Keratinocyte (primary cell): ENCODE measurements at regions not wholly inside any gene's neighbourhood (a gene's known extent, or its start where the extent isn't known, plus 50 kb on each side); places are given as distances from the start of the nearest gene placed in this dataset.

Source experiments
- DNase-seq: peaks from one replicate; pipeline ENCODE4 v3.0.0-alpha.2; 2011; ENCODE audit warnings: low read depth, missing footprints, low spot score
- FAIRE-seq: peaks from 2 replicates; lab custom pipeline; 2011; peaks lifted over from hg19 to GRCh38; lab: Jason Lieb, UNC
- H2AFZ ChIP-seq: 2 replicates; pipeline ENCODE4 v1.6.0; 2012; ENCODE audit warnings: low read length, control low read depth, inconsistent platforms; ENCODE audit not compliant: control insufficient read depth
- H3K27ac ChIP-seq: 2 replicates; pipeline ENCODE4 v1.5.1; 2011; ENCODE audit warnings: low read length; ENCODE audit not compliant: control insufficient read depth, insufficient read depth
- H3K27me3 ChIP-seq: 3 replicates; pipeline ENCODE4 v1.6.0; 2011; ENCODE audit warnings: low read length; ENCODE audit not compliant: control insufficient read depth, insufficient read depth; ENCODE audit errors: extremely low read depth
- H3K36me3 ChIP-seq, 2 experiments: 2 replicates in 1 of 2; 3 replicates in 1 of 2; pipeline ENCODE4 v1.5.1; 2011; ENCODE audit warnings: low read length in 2 of 2, mild to moderate bottlenecking in 1 of 2; ENCODE audit not compliant: control insufficient read depth in 2 of 2, insufficient read depth in 2 of 2; ENCODE audit errors: extremely low read depth in 1 of 2
- H3K4me1 ChIP-seq: 3 replicates; pipeline ENCODE4 v1.5.1; 2011; ENCODE audit warnings: low read length; ENCODE audit not compliant: control insufficient read depth, insufficient read depth; ENCODE audit errors: extremely low read depth
- H3K4me2 ChIP-seq: 3 replicates; pipeline ENCODE4 v1.6.0; 2011; ENCODE audit warnings: low read depth, low read length; ENCODE audit not compliant: control insufficient read depth, insufficient read depth; ENCODE audit errors: extremely low read depth
- H3K4me3 ChIP-seq, 3 experiments: fragments of 200-600 bp in 1 of 3; sonication (generic) in 1 of 3; 2 replicates in 2 of 3; 3 replicates in 1 of 3; pipeline ENCODE4 v1.5.1; 2011 to 2016; ENCODE audit warnings: low read length in 3 of 3, mild to moderate bottlenecking in 3 of 3, control low read depth in 2 of 3, inconsistent platforms in 1 of 3, low read depth in 1 of 3, mixed read lengths in 1 of 3, mixed run types in 1 of 3, moderate library complexity in 1 of 3; ENCODE audit not compliant: control insufficient read depth in 2 of 3, insufficient read depth in 2 of 3; ENCODE audit errors: extremely low read depth in 1 of 3
- H3K79me2 ChIP-seq: 2 replicates; pipeline ENCODE4 v1.6.0; 2012; ENCODE audit warnings: low read length; ENCODE audit not compliant: control insufficient read depth, insufficient read depth
- H3K9ac ChIP-seq: 3 replicates; pipeline ENCODE4 v1.6.0; 2011; ENCODE audit warnings: low read length; ENCODE audit not compliant: control insufficient read depth, insufficient read depth; ENCODE audit errors: extremely low read depth
- H3K9me1 ChIP-seq: 3 replicates; pipeline ENCODE4 v1.6.0; 2011; ENCODE audit warnings: low read length; ENCODE audit not compliant: control insufficient read depth, insufficient read depth; ENCODE audit errors: extremely low read depth
- H3K9me3 ChIP-seq: 2 replicates; pipeline ENCODE4 v1.5.1; 2012; ENCODE audit warnings: low read depth, low read length; ENCODE audit not compliant: control insufficient read depth
- H4K20me1 ChIP-seq: 3 replicates; pipeline ENCODE4 v1.6.0; 2011; ENCODE audit warnings: low read length; ENCODE audit not compliant: control insufficient read depth, insufficient read depth; ENCODE audit errors: extremely low read depth
- EZH2 ChIP-seq: IDR thresholded peaks from one replicate; pipeline ENCODE4 v1.6.1; 2012; ENCODE audit warnings: inconsistent platforms, mild to moderate bottlenecking, low read length, moderate library complexity
- dilution Hi-C: fragments of 300-500 bp; cut with MboI; formaldehyde crosslinking; loops from one replicate; pipeline ENCODE4 v1.7.0; 2020; ENCODE audit warnings: low sequenced_read_pairs; ENCODE audit not compliant: extremely low pct_ligation_motif_present
- TF ChIP-seq, protein P1 (sequence below), 3 experiments: IDR thresholded peaks in 1 of 3; conservative IDR thresholded peaks in 1 of 3; optimal IDR thresholded peaks in 1 of 3; 2 replicates in 2 of 3; 3 replicates in 1 of 3; pipeline versions ENCODE3 to v1.5.1; 2011; ENCODE audit warnings: low read length in 3 of 3, mild to moderate bottlenecking in 3 of 3, moderate library complexity in 2 of 3, control low read depth in 1 of 3, inconsistent platforms in 1 of 3; ENCODE audit not compliant: insufficient read depth in 2 of 3; ENCODE audit errors: extremely low read depth in 1 of 3

DNA sequence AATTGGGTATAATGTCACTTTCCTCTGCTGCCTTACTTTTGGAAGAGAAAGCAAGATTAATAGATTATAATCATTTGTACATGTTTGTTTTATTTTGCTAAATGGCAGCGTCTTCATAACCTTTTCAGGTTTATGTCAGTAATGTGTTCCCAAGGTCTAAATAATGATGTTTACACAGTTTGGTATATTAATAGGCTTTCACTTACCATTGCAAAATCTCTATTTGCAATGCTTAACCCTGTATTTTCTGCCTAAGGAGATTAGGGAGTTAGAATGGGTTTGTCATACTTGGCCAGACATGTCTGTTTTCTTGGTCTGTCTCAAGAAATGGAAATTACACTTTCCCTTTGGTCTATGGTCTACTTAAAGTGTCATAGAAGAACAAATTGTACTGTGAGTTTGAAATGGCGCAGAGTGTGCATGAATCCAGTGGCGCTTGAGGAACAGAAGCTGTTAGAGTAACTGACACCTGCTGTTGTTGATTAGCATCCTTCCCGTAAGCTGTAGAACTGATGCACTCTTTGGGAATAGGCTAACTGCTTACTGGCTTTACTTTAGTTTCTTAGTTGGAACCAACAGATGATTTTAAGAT, 261.1 kb downstream of the SAMD5 start:
- Histone ChIP-seq H3K9me1 (no peaks in the 10 kb centered on the region), H2AFZ (no peak overlapping the region), H3K4me1 (no peaks in the 10 kb centered on the region), H4K20me1 (no peaks in the 10 kb centered on the region), H3K9ac (no peak overlapping the region), H3K27me3 (no peaks in the 10 kb centered on the region), H3K9me3 (no peaks in the 10 kb centered on the region), H3K36me3 (no peaks in the 10 kb centered on the region), H3K79me2 (no peaks in the 10 kb centered on the region), H3K27ac (no peak overlapping the region), H3K4me3 (no peak overlapping the region), H3K4me2 (no peak overlapping the region)
- dilution Hi-C loops = no loop called here
- DNase-seq = no peak
- TF ChIP-seq, protein P1, sequence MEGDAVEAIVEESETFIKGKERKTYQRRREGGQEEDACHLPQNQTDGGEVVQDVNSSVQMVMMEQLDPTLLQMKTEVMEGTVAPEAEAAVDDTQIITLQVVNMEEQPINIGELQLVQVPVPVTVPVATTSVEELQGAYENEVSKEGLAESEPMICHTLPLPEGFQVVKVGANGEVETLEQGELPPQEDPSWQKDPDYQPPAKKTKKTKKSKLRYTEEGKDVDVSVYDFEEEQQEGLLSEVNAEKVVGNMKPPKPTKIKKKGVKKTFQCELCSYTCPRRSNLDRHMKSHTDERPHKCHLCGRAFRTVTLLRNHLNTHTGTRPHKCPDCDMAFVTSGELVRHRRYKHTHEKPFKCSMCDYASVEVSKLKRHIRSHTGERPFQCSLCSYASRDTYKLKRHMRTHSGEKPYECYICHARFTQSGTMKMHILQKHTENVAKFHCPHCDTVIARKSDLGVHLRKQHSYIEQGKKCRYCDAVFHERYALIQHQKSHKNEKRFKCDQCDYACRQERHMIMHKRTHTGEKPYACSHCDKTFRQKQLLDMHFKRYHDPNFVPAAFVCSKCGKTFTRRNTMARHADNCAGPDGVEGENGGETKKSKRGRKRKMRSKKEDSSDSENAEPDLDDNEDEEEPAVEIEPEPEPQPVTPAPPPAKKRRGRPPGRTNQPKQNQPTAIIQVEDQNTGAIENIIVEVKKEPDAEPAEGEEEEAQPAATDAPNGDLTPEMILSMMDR (optimal IDR thresholded peaks at IDR 0.05 in 1 of 3, IDR thresholded peaks at IDR 0.05 in 1 of 3, conservative IDR thresholded peaks at IDR 0.05 in 1 of 3; ENCODE audit: extremely low read depth in 1 of 3, insufficient read depth in 2 of 3, low read length in 3 of 3) = no peak
- no peak for TF ChIP-seq EZH2
- FAIRE-seq = no peak

DNA sequence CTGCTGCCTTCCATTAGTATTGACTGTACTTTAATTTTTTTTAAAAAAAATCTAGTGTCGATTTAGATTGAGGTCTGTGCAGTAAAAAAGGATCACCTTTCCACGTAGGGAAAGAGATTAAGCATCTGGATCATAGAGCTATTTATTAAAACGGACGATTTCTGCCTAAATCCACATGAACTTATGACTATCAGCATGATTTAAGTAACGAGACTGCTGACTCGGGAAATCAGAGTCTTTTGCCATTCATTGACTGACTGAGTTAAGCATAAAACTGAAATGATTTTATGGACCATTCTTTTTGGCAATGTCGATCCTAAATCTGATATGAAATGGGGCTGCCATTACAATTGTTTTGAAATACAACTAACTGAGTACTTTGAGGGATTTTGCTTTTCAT, 261.7 kb downstream of the SAMD5 start:
- Histone ChIP-seq H3K79me2 (no peaks in the 10 kb centered on the region), H3K27ac (no peak overlapping the region), H4K20me1 (no peaks in the 10 kb centered on the region), H3K9ac (no peak overlapping the region), H3K36me3 (no peaks in the 10 kb centered on the region), H3K27me3 (no peaks in the 10 kb centered on the region), H3K9me3 (no peaks in the 10 kb centered on the region), H3K4me2 (no peak overlapping the region), H3K4me3 (no peak overlapping the region), H3K9me1 (no peaks in the 10 kb centered on the region), H2AFZ (no peak overlapping the region), H3K4me1 (no peaks in the 10 kb centered on the region)
- no peak for FAIRE-seq
- TF ChIP-seq, protein P1 (optimal IDR thresholded peaks at IDR 0.05 in 1 of 3, IDR thresholded peaks at IDR 0.05 in 1 of 3, conservative IDR thresholded peaks at IDR 0.05 in 1 of 3; ENCODE audit: extremely low read depth in 1 of 3, insufficient read depth in 2 of 3, low read length in 3 of 3) = no peak
- TF ChIP-seq EZH2 = no peak
- dilution Hi-C loops = no loop called here
- no peak for DNase-seq
